GM12872 (cell line): ENCODE measurements at regions not wholly inside any gene's neighbourhood (a gene's known extent, or its start where the extent isn't known, plus 50 kb on each side); places are given as distances from the start of the nearest gene placed in this dataset.

Experiments
- CTCF ChIP-seq: IDR thresholded peaks from 3 replicates; pipeline ENCODE4 v1.5.1; 2011; ENCODE audit warnings: low read depth, mild to moderate bottlenecking, low read length, moderate library complexity; ENCODE audit not compliant: insufficient read depth

GRCh38 chr5:143537056-143537455, 133.6 kb upstream of the NR3C1 start:
- TF ChIP-seq CTCF: no peak

GRCh38 chr5:143536364-143536763, 132.9 kb upstream of the NR3C1 start:
- no peak for TF ChIP-seq CTCF

- no peak for TF ChIP-seq CTCF
Measured at GRCh38 chr5:143534761-143535154, 131.3 kb upstream of the NR3C1 start.

- TF ChIP-seq CTCF: no peak
Measured at GRCh38 chr5:143533978-143534760, 130.7 kb upstream of the NR3C1 start.

- no peak for TF ChIP-seq CTCF
Measured at GRCh38 chr5:143533475-143533874, 130.0 kb upstream of the NR3C1 start.

- no peak for TF ChIP-seq CTCF
Measured at GRCh38 chr5:143527808-143528207, 124.3 kb upstream of the NR3C1 start.

GRCh38 chr5:143525176-143525575, 121.7 kb upstream of the NR3C1 start:
- no peak for TF ChIP-seq CTCF
